ENCODE measurements at regions not wholly inside any gene's neighbourhood (a gene's known extent, or its start where the extent isn't known, plus 50 kb on each side); places are given as distances from the start of the nearest gene placed in this dataset.

- no peak for DNase-seq
Observed at GRCh38 chr18:67218556-67218955, 298.0 kb downstream of the DSEL start.

DNA sequence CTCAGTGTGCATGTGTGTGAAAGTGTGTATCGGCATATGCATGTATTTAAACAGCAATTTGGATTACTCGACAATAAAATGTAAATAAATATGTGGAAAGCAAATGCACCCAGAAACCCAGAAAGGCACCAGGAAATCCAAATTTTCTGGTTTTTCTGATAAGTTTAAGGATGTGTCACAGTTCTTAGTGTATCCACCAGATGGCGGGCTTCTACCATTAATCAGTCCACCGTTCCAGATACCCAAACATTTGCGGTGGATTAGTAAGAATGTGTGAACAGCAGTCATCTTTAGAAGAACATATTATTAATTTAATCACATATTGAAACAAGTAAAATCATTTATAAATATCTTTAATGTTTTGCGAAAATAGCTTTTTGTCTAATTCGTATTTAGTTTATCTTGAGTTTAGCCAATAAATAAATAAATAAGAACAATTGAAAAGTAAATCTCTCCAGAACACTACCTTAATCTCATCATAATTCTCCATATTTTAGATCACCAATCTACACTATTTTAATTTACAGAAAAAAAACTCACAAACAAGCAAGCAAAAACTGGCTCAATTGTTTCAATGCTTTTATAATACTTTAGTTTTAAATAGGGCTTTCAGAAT is 298.9 kb downstream of the DSEL start:
- DNase-seq = peak; percentile 58

DNA sequence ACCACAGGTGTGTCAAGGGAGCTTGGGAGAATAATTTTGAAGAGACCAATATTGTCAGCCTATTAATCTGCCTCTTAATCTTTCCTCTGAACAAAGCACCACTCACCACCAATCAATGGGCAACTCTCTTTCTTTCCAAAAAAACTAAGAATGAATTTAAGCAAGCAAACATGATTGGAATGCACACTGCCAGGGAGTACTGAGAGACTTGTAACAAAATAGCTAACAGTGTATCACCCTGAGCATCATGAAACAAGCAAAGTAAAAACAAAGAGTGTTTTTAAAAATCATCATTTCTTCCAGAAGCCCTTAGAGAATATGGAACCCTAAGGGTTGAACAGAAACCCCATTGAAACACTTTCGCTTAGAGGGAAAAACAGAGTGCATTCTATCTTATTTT is 299.7 kb downstream of the DSEL start:
- no peak for DNase-seq

- no peak for DNase-seq
Observed at GRCh38 chr18:67215686-67216085, 300.8 kb downstream of the DSEL start.

- DNase-seq = no peak
Observed at GRCh38 chr18:67211646-67212045, 304.9 kb downstream of the DSEL start.

GRCh38 chr18:67200665-67201064 is 315.9 kb downstream of the DSEL start:
- DNase-seq = no peak

DNA sequence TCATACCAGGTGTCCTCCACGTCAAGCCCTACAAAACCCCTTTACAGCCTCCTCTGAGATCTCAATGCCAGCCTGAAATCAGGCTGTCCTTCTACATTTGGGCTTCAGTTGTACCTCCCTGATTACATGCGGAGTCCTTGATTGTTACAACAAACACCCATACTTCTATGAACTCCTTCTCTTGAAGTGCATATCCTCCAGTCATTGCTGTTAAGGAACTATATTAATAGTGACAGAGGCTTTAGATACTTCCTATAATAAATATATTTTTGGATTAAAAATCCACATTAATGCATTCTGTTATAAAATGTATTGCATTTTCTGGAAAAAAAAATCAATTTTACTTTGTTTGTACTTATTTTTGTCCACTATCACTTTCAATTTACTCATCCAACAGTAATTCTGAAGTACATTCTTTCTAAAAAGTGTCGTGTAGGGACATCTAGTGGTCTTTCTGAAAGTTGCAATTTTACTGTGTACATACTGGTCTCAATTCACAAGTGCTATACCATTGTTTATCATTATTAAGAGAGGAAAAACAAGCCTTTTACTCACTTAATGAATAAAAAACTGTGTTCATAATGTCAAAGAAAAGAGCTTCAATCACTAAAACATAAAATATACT is 316.4 kb downstream of the DSEL start:
- DNase-seq = no peak

DNA sequence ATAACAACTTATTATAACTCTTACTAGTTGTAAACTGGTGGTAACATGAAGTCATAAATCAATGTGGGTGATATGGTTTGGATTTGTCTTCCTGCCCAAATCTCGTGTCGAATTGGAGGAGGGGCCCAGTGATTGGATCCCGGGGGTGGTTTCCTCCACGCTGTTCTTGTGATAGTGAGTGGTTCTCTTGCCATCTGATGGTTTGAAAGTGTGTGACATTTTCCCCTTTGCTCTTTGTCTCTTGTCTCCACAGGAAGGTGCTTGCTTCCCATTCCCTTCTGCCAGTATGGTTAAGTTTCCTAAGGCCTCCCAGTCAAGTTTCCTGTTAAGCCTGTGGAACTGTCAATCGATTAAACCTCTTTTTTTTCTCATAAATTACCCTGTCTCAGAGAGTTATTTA is 321.6 kb downstream of the DSEL start:
- no peak for DNase-seq

DNA sequence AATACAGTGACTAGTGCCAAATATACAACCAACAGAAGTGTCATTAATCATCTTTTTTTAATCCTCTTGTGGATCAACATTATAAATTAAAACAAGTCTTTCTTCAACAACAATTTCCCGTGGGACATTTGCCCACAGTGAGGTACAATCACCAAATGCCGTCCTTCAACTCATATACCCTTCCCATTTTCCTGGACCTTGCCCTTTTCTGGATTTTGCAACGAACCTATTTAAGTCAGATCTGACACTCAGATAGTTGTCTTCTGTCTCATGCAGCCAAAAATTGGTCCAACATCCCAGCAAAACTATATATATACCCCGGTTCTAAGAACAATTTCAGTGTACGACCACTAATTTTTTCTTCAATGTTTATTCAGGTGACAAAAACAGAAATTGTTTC is 324.0 kb downstream of the DSEL start:
- no peak for DNase-seq

- DNase-seq = no peak
Observed at GRCh38 chr18:67183398-67183797, 333.1 kb downstream of the DSEL start.

DNA sequence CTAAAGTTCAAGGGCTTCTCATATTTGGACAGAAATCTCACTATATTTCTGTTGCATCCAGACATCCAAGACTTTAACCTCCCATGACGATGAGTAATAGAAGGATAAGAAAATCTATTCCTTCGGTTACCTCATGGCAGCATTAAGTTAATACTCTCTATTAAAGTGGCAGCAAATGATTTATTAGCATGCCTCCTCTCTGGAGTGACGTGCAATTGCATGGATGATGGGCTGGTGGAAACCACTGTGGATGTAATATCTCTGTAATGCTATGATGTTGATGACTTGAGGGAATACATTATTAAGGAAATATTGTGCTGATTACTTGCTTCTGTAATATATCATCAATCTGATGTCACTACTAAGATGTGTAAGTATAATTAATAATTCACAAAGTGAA is 336.8 kb downstream of the DSEL start:
- no peak for DNase-seq

GRCh38 chr18:67159662-67160061 is 356.9 kb downstream of the DSEL start:
- DNase-seq = no peak

DNA sequence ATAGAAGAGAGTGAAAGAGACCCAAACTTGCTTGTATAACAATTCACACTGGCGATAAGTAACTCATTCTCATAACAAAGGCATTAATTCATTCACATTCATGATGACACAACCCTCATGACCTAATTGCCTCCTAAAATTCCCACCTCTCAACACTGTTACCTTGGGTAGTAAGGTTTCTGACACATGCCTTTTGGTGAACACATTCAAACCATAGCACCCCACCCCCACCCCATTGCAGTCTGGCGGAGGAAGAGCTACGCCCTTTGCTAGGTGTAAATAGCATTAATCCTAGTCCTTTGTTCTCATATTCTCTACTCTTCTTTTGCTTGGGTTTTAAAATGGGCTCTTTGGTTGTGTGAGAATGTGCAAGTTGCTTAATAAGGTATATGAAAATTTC is 361.5 kb downstream of the DSEL start:
- DNase-seq = no peak

DNA sequence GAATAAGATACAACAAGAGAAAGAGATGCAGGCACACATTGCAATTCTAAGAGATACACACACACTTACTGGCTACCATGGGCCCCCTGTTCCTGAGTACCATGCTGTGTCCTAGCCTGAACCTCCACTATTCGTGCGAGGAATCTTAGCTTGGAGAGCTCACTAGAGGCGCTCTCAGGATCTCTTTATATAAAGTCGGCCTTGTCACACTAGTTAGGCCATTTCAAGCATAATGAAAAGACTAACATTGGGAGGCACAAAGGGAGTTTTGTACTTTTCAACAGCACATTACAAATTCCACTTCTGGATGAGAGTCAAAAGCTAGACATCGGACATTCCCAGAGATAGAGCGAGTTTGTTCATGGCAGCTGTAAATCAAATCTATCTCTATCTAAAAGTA is 365.2 kb downstream of the DSEL start:
- DNase-seq = no peak

- DNase-seq = no peak
Observed at GRCh38 chr18:67145586-67146292, 370.8 kb downstream of the DSEL start.

DNA sequence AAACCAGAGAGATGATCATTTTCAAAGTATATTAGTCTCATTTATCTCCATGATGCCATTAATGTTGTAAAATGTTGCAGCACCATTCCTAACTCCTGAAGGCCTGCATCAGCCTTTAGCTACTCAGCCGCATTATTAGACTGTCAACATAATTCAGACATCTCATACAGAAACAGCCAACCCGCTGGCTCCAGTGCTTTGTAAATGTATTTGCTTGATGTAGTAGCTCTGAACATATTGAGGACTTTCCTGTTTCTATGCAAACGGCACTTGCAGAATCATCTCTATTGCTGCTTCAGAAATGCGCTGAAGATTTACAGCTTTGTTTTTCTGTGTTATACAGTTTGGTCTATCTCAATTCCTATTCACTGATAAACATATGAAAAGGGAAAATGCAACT is 372.2 kb downstream of the DSEL start:
- DNase-seq = no peak

GRCh38 chr18:67143028-67143427 is 373.5 kb downstream of the DSEL start:
- no peak for DNase-seq

- DNase-seq = no peak
Observed at GRCh38 chr18:67142604-67143003, 373.9 kb downstream of the DSEL start.

DNA sequence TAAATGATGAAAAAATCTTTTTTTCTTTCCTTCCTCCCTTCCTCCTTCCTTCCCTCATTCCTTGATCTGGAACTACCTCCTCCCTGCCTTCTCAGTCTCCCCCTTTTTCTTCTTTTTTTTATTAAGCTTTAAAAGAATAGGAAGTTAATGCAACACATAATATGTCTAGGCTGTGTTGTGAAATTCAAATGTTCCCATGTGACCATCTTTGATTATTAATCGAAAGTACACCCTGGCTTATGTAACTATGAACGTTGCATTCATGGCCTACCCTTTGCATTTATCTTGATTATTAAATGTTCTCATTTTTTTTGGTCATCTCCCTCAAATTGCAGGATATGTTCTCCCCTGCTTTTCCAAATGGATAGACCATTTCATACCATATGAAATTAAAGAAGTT is 376.0 kb downstream of the DSEL start:
- DNase-seq = no peak

DNA sequence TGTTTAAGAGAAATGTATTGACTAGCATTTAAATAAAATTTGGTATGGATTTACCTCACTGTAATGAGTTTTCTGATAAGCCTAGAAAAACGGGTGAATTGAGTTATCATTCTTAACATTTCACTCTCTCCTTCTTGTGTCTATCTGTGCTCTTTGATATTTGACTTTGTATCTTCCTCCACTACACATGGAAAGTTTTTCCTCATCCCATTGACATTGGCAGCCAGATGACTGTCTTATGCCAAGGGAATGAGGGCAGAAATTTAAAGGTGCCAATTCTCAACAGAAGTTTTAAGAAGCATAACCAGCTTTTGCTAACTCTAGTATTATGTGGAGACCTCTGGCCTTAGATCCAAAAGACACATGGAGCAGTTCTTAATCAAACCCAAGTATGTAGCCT is 376.6 kb downstream of the DSEL start:
- DNase-seq = no peak

DNA sequence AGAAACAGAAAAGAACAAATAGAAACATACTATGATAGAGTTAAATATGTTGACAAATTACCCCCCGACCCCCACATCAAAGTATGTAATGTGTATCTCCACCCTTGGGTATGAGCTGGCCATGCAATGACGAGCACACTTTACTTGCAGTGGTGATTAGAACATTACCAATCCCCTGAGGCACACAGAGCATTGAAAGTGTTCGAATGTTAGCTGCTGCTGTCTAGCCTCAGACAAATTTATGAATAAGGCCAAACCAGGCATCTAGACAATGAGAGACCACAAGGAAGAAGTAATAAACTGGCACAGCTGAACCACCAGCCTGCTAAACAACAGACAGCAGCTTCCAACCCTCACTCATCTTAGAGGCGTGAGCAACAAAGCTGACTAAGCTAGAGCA is 380.5 kb downstream of the DSEL start:
- DNase-seq = no peak

- DNase-seq = no peak
Observed at GRCh38 chr18:67134911-67135310, 381.6 kb downstream of the DSEL start.

DNA sequence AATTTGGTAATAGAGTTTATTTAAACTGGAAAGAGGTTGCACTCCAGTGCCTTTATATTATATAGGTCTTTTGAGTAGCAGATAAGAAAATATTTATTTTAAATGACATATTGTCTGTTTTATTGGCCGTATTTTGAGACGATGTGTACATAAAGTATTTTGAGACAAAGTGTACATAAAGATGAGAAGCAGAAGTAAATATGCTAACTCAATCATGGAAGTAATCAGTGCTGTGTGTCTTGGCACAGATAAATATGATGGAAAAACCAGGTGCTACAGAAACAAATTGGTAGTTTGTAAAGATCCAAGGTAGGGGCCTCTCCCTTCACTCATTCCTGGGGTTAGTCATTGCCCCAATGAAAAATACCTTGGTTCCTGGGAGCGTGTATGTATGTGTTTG is 382.9 kb downstream of the DSEL start:
- no peak for DNase-seq

GRCh38 chr18:67132919-67133318 is 383.6 kb downstream of the DSEL start:
- DNase-seq = no peak

DNA sequence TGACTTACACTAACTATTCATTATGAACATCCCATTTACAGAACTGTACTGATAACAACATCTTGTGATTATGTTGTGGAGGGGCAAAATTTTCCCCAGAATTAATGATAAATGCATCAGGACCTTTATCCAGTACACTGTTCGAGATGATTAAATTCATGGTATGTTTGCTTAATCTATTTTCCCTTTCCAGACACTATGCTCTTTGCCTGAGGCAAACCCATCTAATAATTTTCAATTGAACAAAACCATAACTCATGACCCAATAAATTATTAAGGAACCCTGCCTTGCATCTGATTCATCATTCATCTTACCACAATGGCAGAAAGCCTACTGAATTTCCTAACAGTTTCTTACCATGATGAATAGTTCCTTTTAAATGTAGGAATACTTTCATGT is 385.0 kb downstream of the DSEL start:
- no peak for DNase-seq

Data from activated gamma-delta T cell treated with Interleukin-2 at 50 U/mL for 16 hours (primary cell).